Stomach smooth muscle (tissue), 2 donors: ENCODE measurements at regions not wholly inside any gene's neighbourhood (a gene's known extent, or its start where the extent isn't known, plus 50 kb on each side); places are given as distances from the start of the nearest gene placed in this dataset.
"Not testable (repeated sequence)": the region's sequence is repeated elsewhere in the genome, so short reads cannot be mapped to it uniquely, and the experiment has no call there.

Experiments used
- H3K27ac ChIP-seq: one replicate; pipeline ENCODE4 v1.7.0; 2013; ENCODE audit warnings: mild to moderate bottlenecking, low read length, inconsistent platforms
- H3K27me3 ChIP-seq, 2 donors: one replicate each; pipeline ENCODE4 v1.7.0; 2013; ENCODE audit warnings: low read length in 2 of 2; ENCODE audit not compliant: insufficient read depth in 2 of 2, control insufficient read depth in 1 of 2
- H3K36me3 ChIP-seq, 2 donors: one replicate each; pipeline ENCODE4 v1.7.0; 2013; ENCODE audit warnings: low read length in 2 of 2; ENCODE audit not compliant: control insufficient read depth in 2 of 2, insufficient read depth in 2 of 2
- H3K4me1 ChIP-seq: one replicate; pipeline ENCODE4 v1.7.0; 2013; ENCODE audit warnings: low read length; ENCODE audit not compliant: control insufficient read depth, insufficient read depth
- H3K4me3 ChIP-seq, 2 donors: one replicate each; pipeline ENCODE4 v1.7.0; 2013; ENCODE audit warnings: low read length in 2 of 2
- H3K9ac ChIP-seq, 2 donors: one replicate each; pipeline ENCODE4 v1.7.0; 2013; ENCODE audit warnings: low read length in 2 of 2, mild to moderate bottlenecking in 1 of 2
- H3K9me3 ChIP-seq, 2 donors: one replicate each; pipeline ENCODE4 v1.7.0; 2013; ENCODE audit warnings: low read length in 2 of 2; ENCODE audit not compliant: control insufficient read depth in 2 of 2
- donor health status: healthy.
- donor health status: Pancreatic carcinoma.

DNA sequence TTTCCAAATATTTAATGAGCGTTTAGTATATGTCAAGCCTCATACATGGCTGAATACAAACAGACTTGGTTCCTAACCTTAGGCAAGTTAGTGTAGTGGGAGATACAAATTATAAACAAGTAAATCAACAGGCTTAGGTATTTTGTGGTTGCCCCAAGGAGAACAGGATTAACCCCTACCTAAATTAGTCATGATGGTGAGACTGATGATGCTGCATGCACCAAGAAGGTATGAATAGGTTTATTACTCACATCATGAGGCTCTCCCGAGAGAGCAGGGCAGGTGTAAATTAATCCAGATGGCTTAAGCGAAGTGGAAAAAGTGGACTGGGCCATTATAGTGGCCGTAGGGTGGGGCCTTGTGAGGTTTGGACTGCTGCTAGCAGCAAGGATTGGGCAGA is 118.1 kb upstream of the GCFC2 start:
- peaks cover 0 to 3% of the 10 kb centered on the region in 2 donors for H3K9me3 ChIP-seq

DNA sequence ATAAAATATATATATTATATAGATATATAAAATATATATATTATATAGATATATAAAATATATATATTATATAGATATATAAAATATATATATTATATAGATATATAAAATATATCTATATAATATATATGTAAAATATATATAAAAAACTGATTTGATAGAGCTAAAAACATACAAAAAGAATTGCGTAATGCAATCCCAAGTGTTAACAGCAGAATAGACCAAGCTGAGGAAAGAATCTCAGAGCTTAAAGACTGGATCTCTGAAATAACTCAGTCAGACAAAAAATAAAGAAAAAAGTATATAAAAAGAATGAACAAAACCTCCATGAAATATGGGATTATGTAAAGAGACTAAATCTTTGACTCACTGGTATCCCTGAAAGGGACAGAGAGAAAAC is 112.8 kb upstream of the GCFC2 start:
- not testable (repeated sequence) for H3K9me3 ChIP-seq, H3K27me3 ChIP-seq, H3K9ac ChIP-seq, H3K4me3 ChIP-seq, H3K4me1 ChIP-seq, H3K27ac ChIP-seq, H3K36me3 ChIP-seq

More for the DNA sequence above, 118.1 kb upstream of the GCFC2 start:
- Histone ChIP-seq H3K36me3 (no peaks in the 10 kb centered on the region), H3K4me1 (no peaks in the 10 kb centered on the region), H3K27me3 (no peaks in the 10 kb centered on the region), H3K4me3 (no peak overlapping the region), H3K27ac (no peak overlapping the region), H3K9ac (no peak overlapping the region)

DNA sequence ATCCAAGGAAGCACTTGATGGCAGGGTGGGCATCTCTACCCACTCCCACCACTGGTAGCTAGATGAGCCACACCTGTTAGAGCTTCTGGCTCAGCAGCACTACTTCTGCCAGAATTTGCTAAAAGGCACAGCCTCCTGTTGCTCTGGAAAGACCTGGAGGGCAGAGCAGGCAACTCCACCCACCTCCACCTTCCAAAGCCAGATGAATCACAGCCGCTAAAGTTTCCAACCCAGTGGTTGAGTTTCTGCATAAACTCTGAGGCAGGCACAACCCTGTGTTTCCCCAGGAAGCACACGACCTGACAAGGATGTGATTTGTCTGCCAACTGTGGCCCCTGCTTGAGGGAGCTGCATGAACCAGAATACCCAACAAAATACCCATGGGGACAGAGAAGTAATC is 111.6 kb upstream of the GCFC2 start:
- Histone ChIP-seq H3K4me1 (no peaks in the 10 kb centered on the region), H3K27ac (no peak overlapping the region), H3K27me3 (no peaks in the 10 kb centered on the region), H3K36me3 (no peaks in the 10 kb centered on the region), H3K9ac (no peak overlapping the region), H3K4me3 (no peak overlapping the region), H3K9me3 (peaks cover 0 to 4% of the 10 kb centered on the region in 2 donors)

DNA sequence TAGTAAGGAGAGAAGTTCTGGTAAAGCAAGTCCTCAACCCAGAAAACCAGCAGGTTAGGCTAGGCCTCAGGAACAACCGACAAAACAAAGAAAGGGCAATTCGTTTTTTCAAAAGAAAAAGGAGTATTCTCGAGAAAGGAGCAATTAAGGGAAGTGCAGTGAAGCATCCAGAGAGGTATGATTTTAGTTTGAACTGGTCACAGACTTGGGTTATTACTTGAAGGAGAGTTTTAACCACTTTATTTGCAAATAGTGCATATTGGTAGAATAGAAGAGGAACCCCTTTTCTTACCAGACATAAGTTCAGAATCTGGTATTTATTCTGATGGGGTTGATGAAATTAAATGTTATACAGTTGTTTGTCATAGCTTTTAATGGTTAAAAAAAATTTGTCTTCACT is 110.0 kb upstream of the GCFC2 start:
- no peak overlapping the region for H3K27ac ChIP-seq
- H3K27me3 ChIP-seq: no peaks in the 10 kb centered on the region
- no peak overlapping the region for H3K9ac ChIP-seq
- peaks cover 0 to 4% of the 10 kb centered on the region in 2 donors for H3K9me3 ChIP-seq
- H3K4me3 ChIP-seq: no peak overlapping the region
- H3K36me3 ChIP-seq: no peaks in the 10 kb centered on the region
- H3K4me1 ChIP-seq: no peaks in the 10 kb centered on the region

DNA sequence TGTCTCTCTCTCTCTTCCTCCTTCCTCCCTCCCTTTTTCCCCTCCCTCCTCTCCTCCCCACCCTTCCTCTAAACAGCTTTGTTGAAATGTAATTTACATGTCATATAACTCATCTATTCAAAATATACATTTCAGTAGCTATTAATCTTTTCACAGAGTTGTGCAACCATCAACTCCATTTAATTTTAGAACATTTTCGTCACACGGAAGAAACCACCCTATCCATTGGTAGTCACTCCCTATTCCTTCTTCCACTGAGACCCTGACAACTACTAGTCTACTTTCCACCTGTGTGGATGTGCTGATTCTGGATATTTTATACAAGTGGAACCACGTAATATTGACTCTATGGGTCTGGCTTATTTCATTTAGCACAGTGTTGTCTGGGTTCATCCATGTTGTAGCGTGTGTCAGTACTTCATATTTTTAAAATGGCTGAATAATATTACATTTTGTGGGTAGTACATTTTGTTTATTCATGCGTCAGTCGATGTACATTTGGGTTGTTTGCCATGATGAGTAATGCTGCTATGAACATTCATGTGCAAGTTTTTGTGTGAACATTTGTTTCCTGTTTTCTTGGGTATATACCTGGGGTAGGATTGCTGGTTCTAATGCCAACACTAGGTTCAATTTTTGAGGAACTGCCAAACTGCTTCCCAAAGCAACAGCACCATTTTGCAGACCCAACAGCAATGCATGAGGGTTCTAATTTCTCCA is 100.1 kb upstream of the GCFC2 start:
- H3K27ac ChIP-seq: no peak overlapping the region
- no peak overlapping the region for H3K4me3 ChIP-seq
- H3K27me3 ChIP-seq: no peaks in the 10 kb centered on the region
- H3K4me1 ChIP-seq: no peaks in the 10 kb centered on the region
- H3K9ac ChIP-seq: no peak overlapping the region
- H3K36me3 ChIP-seq: no peaks in the 10 kb centered on the region
- peaks cover 0 to 5% of the 10 kb centered on the region in 2 donors for H3K9me3 ChIP-seq

GRCh38 chr2:75808793-75809535 is 98.2 kb upstream of the GCFC2 start:
- no peaks in the 10 kb centered on the region for H3K27me3 ChIP-seq
- H3K36me3 ChIP-seq: no peaks in the 10 kb centered on the region
- H3K9me3 ChIP-seq: peaks cover 0 to 5% of the 10 kb centered on the region in 2 donors
- no peak overlapping the region for H3K4me3 ChIP-seq
- H3K4me1 ChIP-seq: no peaks in the 10 kb centered on the region
- H3K27ac ChIP-seq: no peak overlapping the region
- no peak overlapping the region for H3K9ac ChIP-seq

DNA sequence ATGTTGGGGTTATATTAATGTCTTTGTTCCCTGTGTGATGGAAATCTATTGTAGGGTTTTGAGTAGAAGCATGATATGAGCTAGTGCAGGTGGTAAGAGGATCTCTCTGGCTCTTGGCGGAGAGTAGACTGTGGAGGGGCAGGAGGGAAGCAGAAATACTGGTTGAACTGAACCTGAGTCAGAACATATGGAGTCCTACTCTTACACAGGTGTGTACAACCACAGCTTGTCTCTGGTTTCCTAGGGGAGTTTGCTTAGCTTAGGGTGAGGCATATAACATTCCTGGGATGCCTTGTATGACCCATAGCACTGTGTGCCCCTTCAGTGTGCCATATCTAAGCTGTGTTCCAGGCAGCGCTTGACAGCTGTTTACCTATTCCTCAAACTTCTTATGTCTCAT is 97.3 kb upstream of the GCFC2 start:
- no peaks in the 10 kb centered on the region for H3K4me1 ChIP-seq
- H3K27ac ChIP-seq: no peak overlapping the region
- H3K4me3 ChIP-seq: no peak overlapping the region
- H3K9ac ChIP-seq: no peak overlapping the region
- peaks cover 0 to 5% of the 10 kb centered on the region in 2 donors for H3K9me3 ChIP-seq
- H3K27me3 ChIP-seq: no peaks in the 10 kb centered on the region
- no peaks in the 10 kb centered on the region for H3K36me3 ChIP-seq

DNA sequence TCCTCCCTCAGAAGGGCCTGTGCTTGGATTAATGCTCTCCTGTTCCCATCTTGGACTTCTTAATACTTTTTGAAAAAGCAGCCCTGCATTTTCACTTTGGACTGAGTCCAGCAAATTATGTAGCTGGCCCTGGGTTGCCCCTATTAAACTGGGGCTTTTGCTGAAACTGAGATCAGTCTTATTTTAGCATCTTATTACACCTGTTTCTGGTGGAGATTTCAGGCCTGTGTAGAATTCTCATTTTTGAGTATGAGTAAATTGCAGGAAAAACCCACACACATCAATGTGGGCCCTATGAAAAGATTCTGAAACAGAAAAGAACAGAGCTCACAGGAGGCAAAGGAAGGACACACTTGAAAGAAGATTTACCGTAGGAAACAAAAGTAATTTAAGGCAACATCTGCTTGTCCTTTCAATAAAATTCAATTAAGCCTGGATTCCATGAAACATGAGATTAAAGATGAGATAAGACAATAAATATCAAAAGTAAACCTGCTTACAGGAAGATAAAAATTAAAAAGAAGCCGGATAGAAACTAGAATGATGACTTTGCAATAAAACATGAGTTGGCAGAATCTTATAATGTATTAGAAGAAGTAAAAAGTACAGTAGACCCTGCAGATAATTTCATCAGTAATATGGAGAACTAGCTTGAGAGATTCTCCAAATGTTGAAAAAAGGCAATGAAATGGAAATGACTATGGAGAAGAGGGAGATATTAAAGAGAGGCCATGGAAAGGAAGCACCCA is 90.7 kb upstream of the GCFC2 start:
- Histone ChIP-seq H3K9me3 (no peaks in the 10 kb centered on the region), H3K27ac (no peak overlapping the region), H3K4me1 (no peaks in the 10 kb centered on the region), H3K36me3 (no peaks in the 10 kb centered on the region), H3K4me3 (no peak overlapping the region), H3K9ac (no peak overlapping the region), H3K27me3 (no peaks in the 10 kb centered on the region)

- Histone ChIP-seq H3K9ac (no peak overlapping the region), H3K27me3 (no peaks in the 10 kb centered on the region), H3K9me3 (no peaks in the 10 kb centered on the region), H3K27ac (no peak overlapping the region), H3K4me3 (no peak overlapping the region), H3K4me1 (no peaks in the 10 kb centered on the region), H3K36me3 (no peaks in the 10 kb centered on the region)
Observed at GRCh38 chr2:75800456-75800855, 89.7 kb upstream of the GCFC2 start.

DNA sequence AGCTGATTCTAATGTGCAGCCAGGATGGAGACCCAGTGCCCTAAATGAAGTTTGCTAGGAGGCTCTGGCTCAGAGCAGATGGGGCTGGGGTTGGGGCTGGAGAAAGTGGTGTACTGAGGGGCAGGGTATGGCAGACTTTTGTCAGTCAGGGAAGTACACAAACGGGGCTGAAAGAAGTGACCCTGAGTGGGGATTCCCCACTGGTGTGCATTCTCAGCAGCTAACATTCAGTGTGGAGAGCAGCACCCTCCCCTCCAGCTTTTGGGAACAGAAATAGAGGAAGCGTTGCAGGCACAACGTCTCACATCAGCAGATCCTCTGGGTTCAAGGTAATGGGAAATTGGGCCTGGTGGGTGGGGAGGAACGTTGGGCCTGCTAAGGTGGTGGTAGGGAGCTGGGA is 89.1 kb upstream of the GCFC2 start:
- no peak overlapping the region for H3K9ac ChIP-seq
- H3K9me3 ChIP-seq: no peaks in the 10 kb centered on the region
- H3K36me3 ChIP-seq: no peaks in the 10 kb centered on the region
- H3K4me1 ChIP-seq: no peaks in the 10 kb centered on the region
- no peak overlapping the region for H3K27ac ChIP-seq
- no peak overlapping the region for H3K4me3 ChIP-seq
- H3K27me3 ChIP-seq: no peaks in the 10 kb centered on the region
